Epidermal melanocyte (primary cell): ENCODE measurements at regions not wholly inside any gene's neighbourhood (a gene's known extent, or its start where the extent isn't known, plus 50 kb on each side); places are given as distances from the start of the nearest gene placed in this dataset.
"Not testable (repeated sequence)": the region's sequence is repeated elsewhere in the genome, so short reads cannot be mapped to it uniquely, and the experiment has no call there.

Experiments
- DNase-seq: peaks from one replicate; pipeline ENCODE4 v3.0.0; 2011; ENCODE audit warnings: low spot score; ENCODE audit not compliant: insufficient read length

DNA sequence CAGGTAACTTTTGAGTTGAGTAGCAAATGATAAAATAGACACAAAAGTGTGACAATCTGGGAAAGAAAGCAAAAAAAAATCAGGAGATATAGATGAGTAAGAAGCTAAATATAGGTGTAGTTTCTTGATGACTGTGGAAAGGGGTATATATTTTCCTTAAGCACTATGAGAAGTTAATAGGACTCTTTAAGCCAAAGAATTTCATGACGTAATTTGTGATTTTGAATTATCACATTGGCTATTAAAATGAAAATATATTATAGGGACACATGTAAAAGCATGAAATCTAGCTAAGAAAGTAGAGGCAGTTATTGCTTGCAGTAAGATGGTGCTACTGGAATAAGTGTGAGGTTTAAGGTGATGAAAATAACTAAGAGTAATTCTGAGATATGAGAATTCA is 759.1 kb downstream of the KCNT2 start:
- no peak for DNase-seq

DNA sequence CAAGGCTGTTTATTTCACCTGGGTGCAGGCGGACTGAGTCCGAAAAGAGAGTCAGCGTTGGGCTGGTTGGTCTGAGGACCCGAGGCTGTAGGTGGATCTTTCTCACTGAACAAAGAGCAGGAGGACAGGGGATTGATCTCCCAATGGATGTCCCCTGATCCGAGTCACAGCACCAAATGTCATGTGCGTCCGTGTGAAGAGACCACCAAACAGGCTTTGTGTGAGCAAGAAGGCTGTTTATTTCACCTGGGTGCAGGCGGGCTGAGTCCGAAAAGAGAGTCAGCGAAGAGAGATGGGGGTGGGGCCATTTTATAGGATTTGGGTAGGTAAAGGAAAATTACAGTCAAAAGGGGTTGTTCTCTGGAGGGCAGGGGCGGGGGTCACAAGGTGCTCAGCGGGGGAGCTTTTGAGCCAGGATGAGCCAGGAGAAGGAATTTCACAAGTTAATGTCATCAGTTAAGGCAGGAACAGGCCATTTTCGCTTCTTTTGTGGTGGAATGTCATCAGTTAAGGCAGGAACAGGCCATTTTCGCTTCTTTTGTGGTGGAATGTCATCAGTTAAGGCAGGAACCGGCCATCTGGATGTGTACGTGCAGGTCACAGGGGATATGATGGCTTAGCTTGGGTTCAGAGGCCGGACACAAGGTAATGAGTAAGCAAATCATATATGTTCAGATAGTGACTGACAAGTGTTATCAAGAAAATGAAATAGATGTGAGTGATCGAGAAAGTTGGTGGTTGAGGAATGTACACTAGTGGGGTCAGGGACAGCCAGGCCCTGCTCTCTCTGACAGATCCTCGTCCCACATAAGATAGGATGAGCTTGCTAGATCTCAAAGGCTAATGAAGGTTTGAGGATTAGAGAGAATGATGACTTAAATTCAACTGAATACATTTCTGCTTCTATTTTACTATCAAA is 760.0 kb downstream of the KCNT2 start:
- DNase-seq = not testable (repeated sequence)

DNA sequence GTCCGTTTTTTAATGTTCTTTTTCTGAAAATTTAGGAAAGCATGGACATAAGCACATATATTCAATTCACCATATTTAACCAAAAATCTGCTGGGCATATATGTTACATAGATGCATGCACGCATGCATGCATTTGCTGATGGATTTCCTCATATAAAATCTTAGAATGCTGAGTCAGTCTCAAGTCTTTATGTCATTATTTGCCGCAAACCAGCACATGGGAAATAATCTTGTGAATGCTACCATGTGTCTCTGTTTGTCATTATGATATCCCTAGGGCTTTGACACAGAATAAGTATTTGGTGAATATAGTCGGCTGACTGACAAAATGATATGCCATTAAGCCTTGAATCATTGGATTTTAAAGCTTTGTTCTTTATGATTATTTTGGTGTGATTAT is 776.5 kb downstream of the KCNT2 start:
- no peak for DNase-seq

DNA sequence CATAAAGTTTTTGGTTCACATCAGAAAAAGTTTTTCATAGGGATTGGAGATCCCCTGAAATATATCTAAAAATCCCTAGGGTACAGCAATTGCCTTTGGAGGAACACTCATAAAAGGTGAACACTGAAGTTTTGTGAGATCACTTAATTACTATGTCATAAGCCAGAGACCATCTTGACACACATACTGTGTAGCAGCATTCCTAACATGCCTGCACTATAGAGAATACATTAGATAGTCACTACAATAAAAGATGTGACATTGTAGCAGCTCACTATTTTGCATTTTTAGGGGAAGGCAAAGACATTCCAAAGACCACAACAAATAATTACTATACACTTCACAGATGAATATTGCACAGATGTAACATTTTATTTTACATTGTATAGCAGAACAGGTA is 779.9 kb downstream of the KCNT2 start:
- DNase-seq = no peak

DNA sequence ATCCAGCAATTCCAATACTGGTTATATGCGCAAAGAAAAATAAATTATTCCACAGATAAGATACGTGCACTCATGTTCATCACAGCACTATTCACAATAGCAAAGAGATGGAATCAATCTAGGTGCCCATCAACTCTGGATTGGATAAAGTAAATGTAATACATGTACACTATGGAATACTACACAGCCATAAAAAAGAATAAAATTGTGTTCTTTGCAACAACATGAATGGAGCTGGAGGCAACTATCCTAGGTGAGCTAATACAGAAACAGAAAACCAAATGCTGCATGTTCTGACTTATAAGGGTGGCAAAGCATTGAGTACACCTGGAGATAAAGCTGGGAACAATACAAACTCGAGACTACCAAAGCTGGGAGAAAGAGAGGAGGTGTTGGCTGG is 787.3 kb downstream of the KCNT2 start:
- no peak for DNase-seq

DNA sequence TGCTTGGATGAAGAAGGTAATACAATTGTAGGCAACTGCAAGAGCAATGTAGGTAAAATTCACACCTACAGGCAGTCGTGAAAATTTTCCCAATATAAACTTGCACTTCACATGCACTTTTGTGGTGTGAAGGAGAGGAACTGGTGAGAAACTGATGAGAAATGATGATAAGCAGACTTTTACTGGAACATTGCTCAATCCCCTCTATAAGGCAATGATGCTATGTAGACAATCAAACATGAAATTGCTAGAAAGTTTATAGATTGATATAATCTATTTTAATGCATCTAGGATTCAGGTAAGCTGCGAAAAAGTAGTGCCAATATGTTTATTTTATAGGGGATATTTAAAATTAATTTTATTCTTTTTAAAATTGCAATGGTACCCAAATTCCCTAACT is 802.2 kb downstream of the KCNT2 start:
- no peak for DNase-seq

DNA sequence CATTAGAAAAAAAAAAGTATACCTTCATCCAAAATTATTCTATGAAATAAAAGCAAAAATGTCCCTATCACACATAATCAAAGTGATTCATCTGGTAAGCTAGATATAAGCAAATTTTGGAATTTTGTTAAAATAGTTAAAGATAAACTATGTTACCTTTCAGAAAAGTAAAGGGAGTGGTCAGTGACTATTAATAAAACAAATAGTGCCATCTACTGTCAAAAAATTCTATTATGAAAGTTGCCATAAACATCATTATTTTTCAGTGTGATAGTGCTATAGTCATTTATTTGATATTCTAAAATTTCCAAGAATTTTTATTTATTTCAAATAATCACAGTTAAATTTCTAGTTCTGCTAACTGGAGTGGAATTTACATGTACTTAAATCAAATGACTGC is 803.7 kb downstream of the KCNT2 start:
- DNase-seq = no peak

DNA sequence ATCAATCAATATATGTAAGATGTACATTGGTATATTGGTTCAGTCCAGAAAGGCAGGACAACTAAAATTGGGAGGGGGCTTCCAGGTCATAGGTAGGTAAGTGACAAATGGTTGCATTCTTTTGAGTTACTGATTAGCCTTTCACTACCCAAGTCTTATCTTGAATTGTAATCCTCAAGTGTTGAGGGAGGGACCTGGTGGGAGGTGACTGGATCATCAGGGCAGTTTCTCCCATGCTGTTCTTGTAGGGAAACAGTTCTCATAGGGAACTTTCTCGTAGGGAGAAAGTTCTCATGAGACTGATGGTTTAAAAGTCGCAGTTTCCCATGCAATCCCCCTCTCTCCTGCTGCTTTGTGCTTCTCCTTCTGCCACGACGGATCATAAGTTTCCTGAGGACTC is 809.2 kb downstream of the KCNT2 start:
- no peak for DNase-seq

DNA sequence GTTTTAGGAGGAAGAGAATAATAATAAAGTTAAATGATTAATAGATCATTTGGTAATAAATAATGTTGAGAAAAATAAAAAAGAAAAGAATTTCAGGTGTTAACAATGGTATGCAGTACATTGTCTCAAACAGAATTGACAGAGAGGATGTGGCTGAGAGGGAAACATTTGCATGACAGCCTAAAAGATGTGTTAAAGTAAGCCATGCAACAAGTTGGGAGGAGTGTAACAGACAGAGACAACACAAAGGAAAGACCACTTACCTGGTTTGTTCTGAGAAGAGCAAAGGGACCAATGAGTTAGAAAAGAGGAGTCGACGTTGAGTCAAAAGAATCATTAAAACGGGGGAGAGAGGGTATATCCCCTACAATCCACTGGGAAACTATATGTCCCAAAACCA is 814.0 kb downstream of the KCNT2 start:
- DNase-seq = no peak

DNA sequence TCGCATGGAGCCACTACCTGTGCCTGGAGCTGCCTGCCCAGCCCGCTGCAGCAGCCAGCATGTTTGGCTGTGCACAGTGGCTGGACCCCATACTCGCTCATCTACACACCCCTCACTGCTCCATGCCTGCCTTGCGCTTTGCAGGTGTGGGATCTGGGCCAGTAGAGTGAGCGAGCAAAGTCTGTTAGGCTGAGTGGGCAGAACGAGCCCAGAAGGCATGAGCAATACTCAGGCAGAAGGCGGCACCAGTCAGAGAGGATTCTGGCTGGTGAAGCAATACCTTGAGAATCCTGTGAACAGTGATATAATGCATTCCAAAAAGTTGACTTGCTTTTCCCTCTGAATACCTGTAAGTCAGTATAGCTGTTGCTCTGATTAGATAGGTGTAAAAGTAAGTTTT is 816.4 kb downstream of the KCNT2 start:
- DNase-seq = no peak

DNA sequence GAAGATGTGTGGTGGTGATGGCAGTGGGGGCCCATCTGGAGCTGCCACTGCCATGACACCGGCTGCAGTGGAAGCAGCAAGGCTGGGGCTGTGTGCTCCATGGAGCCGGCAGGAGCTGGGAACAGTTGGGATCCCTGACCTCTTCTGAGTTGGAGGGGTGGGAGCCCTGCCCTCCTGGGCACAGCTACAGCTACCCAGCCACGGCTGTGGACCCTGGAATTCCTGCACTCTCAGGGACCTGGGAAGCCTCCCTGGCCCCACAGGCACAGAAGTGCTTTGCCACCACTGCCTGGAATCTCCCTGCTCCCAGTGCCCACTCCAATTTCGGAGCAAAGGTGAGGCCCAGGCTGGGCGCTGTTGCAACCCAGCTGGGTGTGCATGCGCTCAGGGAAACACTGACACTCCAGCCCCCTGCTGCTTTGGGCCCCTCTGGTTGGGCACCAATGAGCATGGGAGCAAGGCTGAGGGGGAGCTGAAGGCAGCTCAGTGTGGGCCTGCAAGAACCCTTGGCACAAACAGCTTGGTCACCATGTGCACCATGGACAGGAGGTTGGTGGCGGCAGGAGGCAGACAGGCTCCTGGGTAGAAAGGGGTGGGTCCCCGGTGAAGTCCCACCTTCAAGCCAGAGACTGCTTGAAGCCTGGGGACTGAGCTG is 817.6 kb downstream of the KCNT2 start:
- no peak for DNase-seq

DNA sequence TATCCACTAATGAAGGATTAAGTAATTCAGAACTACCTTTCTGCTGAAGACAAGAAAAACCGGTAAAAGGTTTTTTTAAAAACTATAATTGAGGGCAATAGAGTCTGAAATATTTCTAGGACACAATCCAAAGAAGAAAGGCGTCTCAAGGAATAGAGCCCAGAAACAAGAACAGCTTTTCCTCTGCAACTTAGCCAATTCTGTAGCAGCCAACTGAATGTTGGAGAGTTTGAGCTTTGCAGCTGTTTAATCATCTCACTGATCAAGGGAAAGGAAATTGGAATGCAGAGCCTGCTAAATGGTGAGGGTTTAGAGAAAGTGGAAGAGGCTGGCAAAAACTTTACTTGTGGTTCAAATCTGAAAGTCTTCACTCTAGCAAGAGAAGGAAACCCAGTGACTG is 818.9 kb downstream of the KCNT2 start:
- DNase-seq = no peak

DNA sequence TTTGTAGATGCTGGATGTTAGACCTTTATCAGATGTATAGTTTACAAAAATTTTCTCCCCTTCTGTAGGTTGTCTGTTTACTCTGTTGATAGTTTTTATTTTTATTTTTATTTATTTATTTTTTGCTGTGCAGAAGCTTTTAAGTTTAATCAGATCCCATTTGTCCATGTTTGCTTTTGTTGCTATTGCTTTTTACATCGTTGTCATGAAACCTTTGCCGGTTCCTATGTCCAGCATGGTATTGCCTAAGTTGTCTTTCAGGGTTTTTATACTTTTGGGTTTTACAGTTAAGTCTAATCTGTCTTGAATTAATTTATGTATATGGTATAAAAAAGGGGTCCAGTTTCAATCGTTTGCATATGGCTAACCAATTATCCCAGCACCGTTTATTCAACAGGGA is 819.5 kb downstream of the KCNT2 start:
- no peak for DNase-seq

DNA sequence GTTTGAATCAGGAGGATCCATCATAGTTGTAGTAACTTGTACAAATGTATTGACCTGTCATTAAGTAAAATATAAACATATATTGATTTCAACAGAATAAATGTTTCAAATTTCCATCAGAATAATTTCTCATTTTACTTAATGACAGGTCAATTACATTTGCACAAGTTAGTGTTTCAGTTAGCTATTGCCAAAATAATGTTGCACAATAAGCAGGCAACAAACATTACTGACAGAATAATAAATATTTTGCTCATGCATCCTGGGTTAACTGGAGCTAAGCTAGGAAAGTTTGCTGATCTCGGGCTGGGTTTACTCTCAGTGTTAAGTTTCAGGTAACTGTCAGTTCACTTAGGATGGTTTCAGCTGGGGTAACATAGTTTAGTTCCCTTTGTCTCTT is 822.4 kb downstream of the KCNT2 start:
- DNase-seq = no peak

DNA sequence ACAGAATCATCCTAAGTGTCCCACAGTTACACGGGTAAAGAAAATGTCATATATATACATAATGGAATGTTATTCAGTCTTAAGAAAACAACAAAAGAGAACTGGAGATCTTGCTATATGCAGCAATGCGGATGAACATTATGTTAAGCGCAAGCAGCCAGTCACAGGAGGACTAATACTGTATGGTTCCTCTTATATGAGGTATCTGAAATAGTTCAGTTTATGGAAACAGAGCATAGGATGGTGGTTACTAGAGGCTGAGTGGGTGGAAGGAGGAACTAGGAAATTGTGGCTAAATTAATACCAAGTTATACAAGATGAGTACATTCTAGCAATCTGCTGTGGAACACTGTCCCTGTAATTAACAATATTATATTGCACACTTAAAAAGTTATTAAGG is 834.3 kb downstream of the KCNT2 start:
- DNase-seq = no peak

DNA sequence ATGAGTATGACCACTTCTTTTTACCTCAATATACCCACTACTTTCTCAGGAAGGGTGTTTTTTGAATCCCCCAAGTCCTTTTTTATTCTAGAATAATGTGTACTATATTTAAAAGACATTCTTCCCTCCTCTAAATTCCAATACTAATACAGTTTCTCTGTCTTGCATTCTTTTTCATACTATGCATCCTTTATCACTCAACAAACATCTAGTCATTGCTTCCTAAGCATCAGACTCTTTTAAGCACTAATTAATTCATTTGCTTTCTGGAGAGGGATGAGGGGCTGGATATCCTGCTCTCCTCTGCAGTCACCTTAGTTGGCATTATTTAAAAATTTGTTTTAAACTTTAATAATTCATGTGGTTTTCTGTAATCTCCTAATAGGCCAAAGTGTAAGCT is 838.8 kb downstream of the KCNT2 start:
- DNase-seq = no peak

DNA sequence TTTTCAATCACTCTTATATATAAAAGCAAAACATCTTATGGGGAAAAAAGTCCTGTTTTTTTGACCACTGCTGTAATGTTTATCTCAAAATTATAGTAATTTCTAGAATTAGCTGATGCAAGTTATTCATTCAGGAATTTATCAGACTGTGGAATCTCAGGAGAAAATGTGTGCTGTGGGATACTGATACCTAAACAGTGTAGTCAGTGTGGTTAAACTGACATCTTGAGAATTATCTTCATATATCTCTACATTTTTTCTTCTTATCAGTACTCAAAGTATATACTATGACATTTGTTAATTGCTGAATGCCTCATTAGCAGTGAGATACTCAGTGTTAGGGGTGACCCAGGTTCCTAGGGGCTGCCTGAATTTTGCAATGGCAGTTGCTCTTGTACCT is 839.3 kb downstream of the KCNT2 start:
- no peak for DNase-seq

DNA sequence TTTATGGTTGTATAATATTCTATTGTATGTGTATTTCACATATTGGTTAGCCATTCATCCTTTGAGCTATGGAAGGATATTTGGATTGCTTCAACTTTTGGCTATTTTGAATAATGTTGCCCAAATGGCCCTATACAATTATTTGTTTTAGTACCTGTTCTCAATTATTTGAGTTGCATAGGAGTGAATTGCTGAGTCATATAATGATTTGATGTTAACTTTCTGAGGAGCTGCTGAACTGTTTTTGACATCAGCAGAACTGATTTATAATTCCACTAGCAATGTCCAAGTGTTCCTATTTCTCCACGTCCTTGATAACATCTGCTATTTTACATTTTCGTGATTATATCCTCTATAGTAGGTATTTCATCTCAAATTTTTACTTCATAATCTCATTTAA is 839.9 kb downstream of the KCNT2 start:
- DNase-seq = no peak

DNA sequence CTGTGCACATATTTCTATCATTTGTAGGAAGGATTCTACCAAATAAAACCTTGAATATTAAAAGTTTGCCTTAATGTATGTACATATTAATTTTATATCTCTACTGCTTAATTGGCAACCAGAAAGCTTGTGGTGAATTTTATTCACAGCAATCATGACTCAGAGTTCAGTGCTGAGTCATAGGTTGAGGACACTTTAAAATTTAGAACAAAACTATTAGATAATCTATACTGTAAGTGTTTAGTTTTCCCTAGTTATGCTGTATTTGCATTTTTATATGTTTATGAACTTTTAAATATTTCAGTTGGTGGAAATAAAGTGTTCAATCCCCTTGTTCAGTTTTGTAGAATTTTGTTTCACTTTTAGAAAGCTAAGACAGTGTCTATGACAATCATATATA is 841.5 kb downstream of the KCNT2 start:
- no peak for DNase-seq

DNA sequence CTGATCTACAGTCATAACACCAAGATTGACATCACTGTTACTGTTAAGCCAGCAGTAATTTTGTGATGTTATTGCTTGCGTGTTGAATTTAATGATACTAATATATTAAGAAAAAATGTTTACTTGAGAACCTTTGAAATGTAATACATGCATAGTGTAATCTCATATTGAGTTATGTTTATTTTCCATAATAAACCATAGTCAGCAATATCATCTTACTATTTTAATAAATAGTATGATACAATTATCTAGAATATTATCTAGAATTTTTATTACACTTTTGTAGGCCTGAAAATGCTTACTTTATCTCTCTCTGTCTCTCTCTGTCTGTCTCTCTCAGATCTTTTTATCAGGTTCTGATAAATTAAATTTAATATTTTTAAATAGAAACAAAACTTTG is 843.1 kb downstream of the KCNT2 start:
- no peak for DNase-seq

DNA sequence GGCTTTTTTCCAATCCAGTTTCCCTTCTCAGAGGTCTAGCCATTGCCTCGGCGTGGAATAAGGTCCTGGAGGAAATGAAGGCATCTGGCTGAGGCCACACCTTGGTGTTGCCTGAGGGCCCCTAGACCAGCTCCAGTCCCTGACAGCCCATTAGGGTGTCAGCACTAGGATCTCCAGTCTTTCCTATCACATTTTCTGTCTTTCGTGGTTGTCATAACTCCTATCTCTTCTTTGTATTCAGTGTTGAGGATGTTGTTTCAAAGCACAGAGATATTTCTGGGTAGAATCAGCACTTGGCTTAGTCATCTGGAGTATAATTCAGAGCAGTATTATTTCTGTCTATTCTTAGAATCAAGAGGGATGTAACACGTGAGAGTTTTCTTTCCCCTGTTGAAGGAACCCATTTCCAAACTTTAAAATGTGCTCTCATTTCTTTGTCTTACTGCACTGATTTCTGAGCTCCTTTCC is 844.3 kb downstream of the KCNT2 start:
- no peak for DNase-seq

DNA sequence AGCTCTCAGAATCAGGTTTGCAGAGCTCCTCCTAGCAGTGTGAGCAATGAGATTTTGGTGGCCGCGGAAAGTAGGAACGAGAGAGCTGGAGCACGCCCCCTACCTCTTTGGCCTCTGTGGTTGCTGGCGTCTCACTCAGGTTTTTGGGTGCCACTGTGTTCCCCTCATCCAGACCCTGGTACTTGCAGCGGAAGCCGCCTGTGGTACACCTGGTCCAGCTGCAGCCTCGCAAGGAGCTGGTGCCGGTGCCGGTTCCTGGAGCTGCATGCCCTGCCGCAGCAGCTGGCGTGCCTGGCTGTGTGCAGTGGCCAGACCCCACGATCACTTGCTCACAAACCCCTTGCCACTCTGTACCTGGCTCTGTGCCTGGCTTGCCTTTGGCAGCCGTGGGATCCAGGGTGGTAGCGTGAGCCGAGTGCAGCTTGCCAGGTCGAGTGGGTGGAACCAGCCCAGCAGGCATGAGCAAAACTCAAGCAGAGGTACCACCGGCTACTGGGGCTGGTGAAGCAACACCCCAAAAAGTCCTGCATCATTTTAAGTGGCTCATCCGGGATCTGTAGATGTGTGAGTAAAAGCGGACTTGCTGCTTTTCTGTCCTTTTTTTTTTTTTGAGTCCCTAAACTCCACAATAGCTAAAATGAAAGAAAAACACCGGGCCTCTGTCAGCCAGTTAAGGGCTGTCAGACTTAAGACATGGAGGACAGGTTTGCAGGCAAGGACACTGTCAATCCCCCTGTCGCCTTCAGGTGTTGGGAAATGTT is 844.9 kb downstream of the KCNT2 start:
- DNase-seq = no peak
